Stomach smooth muscle (tissue), 2 donors: ENCODE measurements at regions not wholly inside any gene's neighbourhood (a gene's known extent, or its start where the extent isn't known, plus 50 kb on each side); places are given as distances from the start of the nearest gene placed in this dataset.

Experiments
- H3K27ac ChIP-seq: one replicate; pipeline ENCODE4 v1.7.0; 2013; ENCODE audit warnings: mild to moderate bottlenecking, low read length, inconsistent platforms
- H3K27me3 ChIP-seq, 2 donors: one replicate each; pipeline ENCODE4 v1.7.0; 2013; ENCODE audit warnings: low read length in 2 of 2; ENCODE audit not compliant: insufficient read depth in 2 of 2, control insufficient read depth in 1 of 2
- H3K36me3 ChIP-seq, 2 donors: one replicate each; pipeline ENCODE4 v1.7.0; 2013; ENCODE audit warnings: low read length in 2 of 2; ENCODE audit not compliant: control insufficient read depth in 2 of 2, insufficient read depth in 2 of 2
- H3K4me1 ChIP-seq: one replicate; pipeline ENCODE4 v1.7.0; 2013; ENCODE audit warnings: low read length; ENCODE audit not compliant: control insufficient read depth, insufficient read depth
- H3K4me3 ChIP-seq, 2 donors: one replicate each; pipeline ENCODE4 v1.7.0; 2013; ENCODE audit warnings: low read length in 2 of 2
- H3K9ac ChIP-seq, 2 donors: one replicate each; pipeline ENCODE4 v1.7.0; 2013; ENCODE audit warnings: low read length in 2 of 2, mild to moderate bottlenecking in 1 of 2
- H3K9me3 ChIP-seq, 2 donors: one replicate each; pipeline ENCODE4 v1.7.0; 2013; ENCODE audit warnings: low read length in 2 of 2; ENCODE audit not compliant: control insufficient read depth in 2 of 2
- donor health status: healthy.
- donor health status: Pancreatic carcinoma.

- no peak overlapping the region for H3K9ac ChIP-seq
- no peaks in the 10 kb centered on the region for H3K27me3 ChIP-seq
- no peak overlapping the region for H3K27ac ChIP-seq
- no peaks in the 10 kb centered on the region for H3K9me3 ChIP-seq
- no peak overlapping the region for H3K4me3 ChIP-seq
- H3K4me1 ChIP-seq: no peaks in the 10 kb centered on the region
- H3K36me3 ChIP-seq: no peaks in the 10 kb centered on the region
Observed at GRCh38 chr9:13556656-13557055, 277.2 kb upstream of the MPDZ start.

- H3K36me3 ChIP-seq: no peaks in the 10 kb centered on the region
- H3K4me1 ChIP-seq: no peaks in the 10 kb centered on the region
- no peak overlapping the region for H3K4me3 ChIP-seq
- peaks cover 0 to 3% of the 10 kb centered on the region in 2 donors for H3K9me3 ChIP-seq
- H3K27ac ChIP-seq: no peak overlapping the region
- no peaks in the 10 kb centered on the region for H3K27me3 ChIP-seq
- no peak overlapping the region for H3K9ac ChIP-seq
Observed at GRCh38 chr9:13555989-13556500, 276.6 kb upstream of the MPDZ start.

GRCh38 chr9:13555516-13555915 is 276.0 kb upstream of the MPDZ start:
- Histone ChIP-seq H3K27ac (no peak overlapping the region), H3K4me3 (no peak overlapping the region)

GRCh38 chr9:13554626-13555025 is 275.1 kb upstream of the MPDZ start:
- peaks cover 0 to 7% of the 10 kb centered on the region in 2 donors for H3K9me3 ChIP-seq
- no peaks in the 10 kb centered on the region for H3K4me1 ChIP-seq
- H3K36me3 ChIP-seq: no peaks in the 10 kb centered on the region
- no peak overlapping the region for H3K9ac ChIP-seq
- no peak overlapping the region for H3K27ac ChIP-seq
- H3K4me3 ChIP-seq: no peak overlapping the region
- no peaks in the 10 kb centered on the region for H3K27me3 ChIP-seq

More at GRCh38 chr9:13555516-13555915, 276.0 kb upstream of the MPDZ start:
- peaks cover 0 to 7% of the 10 kb centered on the region in 2 donors for H3K9me3 ChIP-seq
- H3K36me3 ChIP-seq: no peaks in the 10 kb centered on the region
- H3K9ac ChIP-seq: no peak overlapping the region
- no peaks in the 10 kb centered on the region for H3K27me3 ChIP-seq
- no peaks in the 10 kb centered on the region for H3K4me1 ChIP-seq

- H3K27ac ChIP-seq: no peak overlapping the region
- H3K4me3 ChIP-seq: no peak overlapping the region
- H3K9me3 ChIP-seq: peaks cover 0 to 7% of the 10 kb centered on the region in 2 donors
- H3K9ac ChIP-seq: no peak overlapping the region
- H3K27me3 ChIP-seq: no peaks in the 10 kb centered on the region
- no peaks in the 10 kb centered on the region for H3K4me1 ChIP-seq
- H3K36me3 ChIP-seq: no peaks in the 10 kb centered on the region
Observed at GRCh38 chr9:13552606-13553215, 273.2 kb upstream of the MPDZ start.

- H3K4me1 ChIP-seq: no peaks in the 10 kb centered on the region
- H3K9me3 ChIP-seq: peaks cover 0 to 7% of the 10 kb centered on the region in 2 donors
- H3K27me3 ChIP-seq: no peaks in the 10 kb centered on the region
- no peaks in the 10 kb centered on the region for H3K36me3 ChIP-seq
- H3K9ac ChIP-seq: no peak overlapping the region
- no peak overlapping the region for H3K4me3 ChIP-seq
- no peak overlapping the region for H3K27ac ChIP-seq
Observed at GRCh38 chr9:13550519-13550918, 271.0 kb upstream of the MPDZ start.

GRCh38 chr9:13548535-13548934 is 269.0 kb upstream of the MPDZ start:
- Histone ChIP-seq H3K36me3 (no peaks in the 10 kb centered on the region), H3K4me3 (no peak overlapping the region), H3K27ac (no peak overlapping the region), H3K4me1 (no peaks in the 10 kb centered on the region), H3K27me3 (no peaks in the 10 kb centered on the region), H3K9ac (no peak overlapping the region), H3K9me3 (peaks cover 0 to 7% of the 10 kb centered on the region in 2 donors)

- H3K36me3 ChIP-seq: no peaks in the 10 kb centered on the region
Observed at GRCh38 chr9:13535141-13535540, 255.6 kb upstream of the MPDZ start.

GRCh38 chr9:13534006-13534405 is 254.5 kb upstream of the MPDZ start:
- Histone ChIP-seq H3K27me3 (no peaks in the 10 kb centered on the region), H3K4me3 (no peak overlapping the region), H3K36me3 (no peaks in the 10 kb centered on the region), H3K9ac (no peak overlapping the region), H3K27ac (no peak overlapping the region), H3K4me1 (no peaks in the 10 kb centered on the region), H3K9me3 (no peaks in the 10 kb centered on the region)

More at GRCh38 chr9:13535141-13535540, 255.6 kb upstream of the MPDZ start:
- Histone ChIP-seq H3K9me3 (no peaks in the 10 kb centered on the region), H3K9ac (no peak overlapping the region), H3K27ac (no peak overlapping the region), H3K4me1 (no peaks in the 10 kb centered on the region), H3K4me3 (no peak overlapping the region), H3K27me3 (no peaks in the 10 kb centered on the region)

GRCh38 chr9:13532407-13532806 is 252.9 kb upstream of the MPDZ start:
- Histone ChIP-seq H3K9ac (no peak overlapping the region), H3K36me3 (no peaks in the 10 kb centered on the region), H3K4me3 (no peak overlapping the region), H3K27me3 (no peaks in the 10 kb centered on the region), H3K9me3 (no peaks in the 10 kb centered on the region), H3K27ac (no peak overlapping the region), H3K4me1 (no peaks in the 10 kb centered on the region)

GRCh38 chr9:13529321-13530104 is 250.0 kb upstream of the MPDZ start:
- Histone ChIP-seq H3K27ac (no peak overlapping the region), H3K9ac (no peak overlapping the region), H3K4me1 (no peaks in the 10 kb centered on the region), H3K9me3 (no peaks in the 10 kb centered on the region), H3K4me3 (no peak overlapping the region), H3K27me3 (no peaks in the 10 kb centered on the region), H3K36me3 (no peaks in the 10 kb centered on the region)
